ENCODE measurements at regions not wholly inside any gene's neighbourhood (a gene's known extent, or its start where the extent isn't known, plus 50 kb on each side); places are given as distances from the start of the nearest gene placed in this dataset.
"Not testable (repeated sequence)": the region's sequence is repeated elsewhere in the genome, so short reads cannot be mapped to it uniquely, and the experiment has no call there.

- Histone ChIP-seq H3K27me3 (ENCODE audit: control insufficient read depth in 1 of 2, insufficient read depth in 2 of 2, low read length in 2 of 2) (no peaks in the 10 kb centered on the region), H3K9me3 (ENCODE audit: control insufficient read depth in 2 of 2, low read length in 2 of 2) (no peaks in the 10 kb centered on the region), H3K9ac (ENCODE audit: low read length in 2 of 2) (no peak overlapping the region), H3K4me1 (ENCODE audit: control insufficient read depth, insufficient read depth, low read length) (no peaks in the 10 kb centered on the region), H3K4me3 (ENCODE audit: low read length in 2 of 2) (no peak overlapping the region), H3K36me3 (ENCODE audit: control insufficient read depth in 2 of 2, insufficient read depth in 2 of 2, low read length in 2 of 2) (no peaks in the 10 kb centered on the region), H3K27ac (ENCODE audit: low read length) (no peak overlapping the region)
Observed at GRCh38 chr3:8317661-8318649, 183.7 kb upstream of the LMCD1 start.

GRCh38 chr3:8319935-8320634, 181.5 kb upstream of the LMCD1 start:
- no peak overlapping the region for H3K27ac ChIP-seq (ENCODE audit: low read length)
- no peaks in the 10 kb centered on the region for H3K27me3 ChIP-seq (ENCODE audit: control insufficient read depth in 1 of 2, insufficient read depth in 2 of 2, low read length in 2 of 2)
- no peaks in the 10 kb centered on the region for H3K36me3 ChIP-seq (ENCODE audit: control insufficient read depth in 2 of 2, insufficient read depth in 2 of 2, low read length in 2 of 2)
- no peak overlapping the region for H3K9ac ChIP-seq (ENCODE audit: low read length in 2 of 2)
- no peaks in the 10 kb centered on the region for H3K4me1 ChIP-seq (ENCODE audit: control insufficient read depth, insufficient read depth, low read length)
- no peak overlapping the region for H3K4me3 ChIP-seq (ENCODE audit: low read length in 2 of 2)
- H3K9me3 ChIP-seq (ENCODE audit: control insufficient read depth in 2 of 2, low read length in 2 of 2), result no peaks in the 10 kb centered on the region

- H3K4me1 ChIP-seq (ENCODE audit: control insufficient read depth, insufficient read depth, low read length), result no peaks in the 10 kb centered on the region
- H3K27ac ChIP-seq (ENCODE audit: low read length), result no peak overlapping the region
- H3K9me3 ChIP-seq (ENCODE audit: control insufficient read depth in 2 of 2, low read length in 2 of 2), result no peaks in the 10 kb centered on the region
- no peaks in the 10 kb centered on the region for H3K36me3 ChIP-seq (ENCODE audit: control insufficient read depth in 2 of 2, insufficient read depth in 2 of 2, low read length in 2 of 2)
- no peak overlapping the region for H3K4me3 ChIP-seq (ENCODE audit: low read length in 2 of 2)
- H3K27me3 ChIP-seq (ENCODE audit: control insufficient read depth in 1 of 2, insufficient read depth in 2 of 2, low read length in 2 of 2), result no peaks in the 10 kb centered on the region
- no peak overlapping the region for H3K9ac ChIP-seq (ENCODE audit: low read length in 2 of 2)
Observed at GRCh38 chr3:8320711-8321458, 180.7 kb upstream of the LMCD1 start.

- Histone ChIP-seq H3K27me3 (ENCODE audit: control insufficient read depth in 1 of 2, insufficient read depth in 2 of 2, low read length in 2 of 2) (no peaks in the 10 kb centered on the region), H3K9me3 (ENCODE audit: control insufficient read depth in 2 of 2, low read length in 2 of 2) (no peaks in the 10 kb centered on the region), H3K4me1 (ENCODE audit: control insufficient read depth, insufficient read depth, low read length) (no peaks in the 10 kb centered on the region), H3K36me3 (ENCODE audit: control insufficient read depth in 2 of 2, insufficient read depth in 2 of 2, low read length in 2 of 2) (no peaks in the 10 kb centered on the region), H3K9ac (ENCODE audit: low read length in 2 of 2) (no peak overlapping the region), H3K27ac (ENCODE audit: low read length) (no peak overlapping the region), H3K4me3 (ENCODE audit: low read length in 2 of 2) (no peak overlapping the region)
Observed at GRCh38 chr3:8324747-8325146, 176.9 kb upstream of the LMCD1 start.

GRCh38 chr3:8325306-8325705, 176.3 kb upstream of the LMCD1 start:
- Histone ChIP-seq H3K4me3 (ENCODE audit: low read length in 2 of 2) (no peak overlapping the region), H3K9ac (ENCODE audit: low read length in 2 of 2) (no peak overlapping the region), H3K27ac (ENCODE audit: low read length) (no peak overlapping the region), H3K9me3 (ENCODE audit: control insufficient read depth in 2 of 2, low read length in 2 of 2) (no peaks in the 10 kb centered on the region), H3K36me3 (ENCODE audit: control insufficient read depth in 2 of 2, insufficient read depth in 2 of 2, low read length in 2 of 2) (no peaks in the 10 kb centered on the region), H3K4me1 (ENCODE audit: control insufficient read depth, insufficient read depth, low read length) (no peaks in the 10 kb centered on the region), H3K27me3 (ENCODE audit: control insufficient read depth in 1 of 2, insufficient read depth in 2 of 2, low read length in 2 of 2) (no peaks in the 10 kb centered on the region)

GRCh38 chr3:8325833-8326232, 175.8 kb upstream of the LMCD1 start:
- not testable (repeated sequence) for H3K9me3 ChIP-seq (ENCODE audit: control insufficient read depth in 2 of 2, low read length in 2 of 2); H3K27me3 ChIP-seq (ENCODE audit: control insufficient read depth in 1 of 2, insufficient read depth in 2 of 2, low read length in 2 of 2); H3K36me3 ChIP-seq (ENCODE audit: control insufficient read depth in 2 of 2, insufficient read depth in 2 of 2, low read length in 2 of 2); H3K9ac ChIP-seq (ENCODE audit: low read length in 2 of 2); H3K27ac ChIP-seq (ENCODE audit: low read length); H3K4me3 ChIP-seq (ENCODE audit: low read length in 2 of 2); H3K4me1 ChIP-seq (ENCODE audit: control insufficient read depth, insufficient read depth, low read length)

- Histone ChIP-seq H3K27me3 (ENCODE audit: control insufficient read depth in 1 of 2, insufficient read depth in 2 of 2, low read length in 2 of 2) (no peaks in the 10 kb centered on the region), H3K36me3 (ENCODE audit: control insufficient read depth in 2 of 2, insufficient read depth in 2 of 2, low read length in 2 of 2) (no peaks in the 10 kb centered on the region), H3K27ac (ENCODE audit: low read length) (no peak overlapping the region)
Observed at GRCh38 chr3:8327739-8328138, 173.9 kb upstream of the LMCD1 start.

GRCh38 chr3:8328967-8329366, 172.7 kb upstream of the LMCD1 start:
- Histone ChIP-seq H3K4me1 (ENCODE audit: control insufficient read depth, insufficient read depth, low read length) (no peaks in the 10 kb centered on the region), H3K27ac (ENCODE audit: low read length) (no peak overlapping the region), H3K4me3 (ENCODE audit: low read length in 2 of 2) (no peak overlapping the region), H3K36me3 (ENCODE audit: control insufficient read depth in 2 of 2, insufficient read depth in 2 of 2, low read length in 2 of 2) (no peaks in the 10 kb centered on the region), H3K27me3 (ENCODE audit: control insufficient read depth in 1 of 2, insufficient read depth in 2 of 2, low read length in 2 of 2) (no peaks in the 10 kb centered on the region), H3K9ac (ENCODE audit: low read length in 2 of 2) (no peak overlapping the region), H3K9me3 (ENCODE audit: control insufficient read depth in 2 of 2, low read length in 2 of 2) (no peaks in the 10 kb centered on the region)

More at GRCh38 chr3:8327739-8328138, 173.9 kb upstream of the LMCD1 start:
- Histone ChIP-seq H3K4me3 (ENCODE audit: low read length in 2 of 2) (no peak overlapping the region), H3K4me1 (ENCODE audit: control insufficient read depth, insufficient read depth, low read length) (no peaks in the 10 kb centered on the region), H3K9me3 (ENCODE audit: control insufficient read depth in 2 of 2, low read length in 2 of 2) (no peaks in the 10 kb centered on the region), H3K9ac (ENCODE audit: low read length in 2 of 2) (no peak overlapping the region)

- no peaks in the 10 kb centered on the region for H3K27me3 ChIP-seq (ENCODE audit: control insufficient read depth in 1 of 2, insufficient read depth in 2 of 2, low read length in 2 of 2)
- no peaks in the 10 kb centered on the region for H3K4me1 ChIP-seq (ENCODE audit: control insufficient read depth, insufficient read depth, low read length)
- no peaks in the 10 kb centered on the region for H3K36me3 ChIP-seq (ENCODE audit: control insufficient read depth in 2 of 2, insufficient read depth in 2 of 2, low read length in 2 of 2)
- H3K9ac ChIP-seq (ENCODE audit: low read length in 2 of 2), result no peak overlapping the region
- no peak overlapping the region for H3K4me3 ChIP-seq (ENCODE audit: low read length in 2 of 2)
- no peak overlapping the region for H3K27ac ChIP-seq (ENCODE audit: low read length)
- H3K9me3 ChIP-seq (ENCODE audit: control insufficient read depth in 2 of 2, low read length in 2 of 2), result no peaks in the 10 kb centered on the region
Observed at GRCh38 chr3:8329598-8329997, 172.0 kb upstream of the LMCD1 start.

GRCh38 chr3:8336456-8336855, 165.2 kb upstream of the LMCD1 start:
- Histone ChIP-seq H3K27ac (ENCODE audit: low read length) (no peak overlapping the region), H3K36me3 (ENCODE audit: control insufficient read depth in 2 of 2, insufficient read depth in 2 of 2, low read length in 2 of 2) (no peaks in the 10 kb centered on the region), H3K9me3 (ENCODE audit: control insufficient read depth in 2 of 2, low read length in 2 of 2) (no peaks in the 10 kb centered on the region), H3K27me3 (ENCODE audit: control insufficient read depth in 1 of 2, insufficient read depth in 2 of 2, low read length in 2 of 2) (no peaks in the 10 kb centered on the region), H3K9ac (ENCODE audit: low read length in 2 of 2) (no peak overlapping the region), H3K4me3 (ENCODE audit: low read length in 2 of 2) (no peak overlapping the region), H3K4me1 (ENCODE audit: control insufficient read depth, insufficient read depth, low read length) (no peaks in the 10 kb centered on the region)

Measured in stomach smooth muscle (tissue), 2 donors.